NCI-H1417 treated with DMSO at 0.1 percent for 48 hours (cell line): ENCODE measurements at regions not wholly inside any gene's neighbourhood (a gene's known extent, or its start where the extent isn't known, plus 50 kb on each side); places are given as distances from the start of the nearest gene placed in this dataset.
"Not testable (repeated sequence)": the region's sequence is repeated elsewhere in the genome, so short reads cannot be mapped to it uniquely, and the experiment has no call there.

Experiments
- DNase-seq: peaks from one replicate; lab custom pipeline; 2025; lab: John Stamatoyannopoulos, UW

- DNase-seq: no peak
Observed at GRCh38 chr18:26650310-26651268, 102.2 kb upstream of the KCTD1 start.

GRCh38 chr18:26649193-26649543, 100.8 kb upstream of the KCTD1 start:
- no peak for DNase-seq

GRCh38 chr18:26648509-26649192, 100.3 kb upstream of the KCTD1 start:
- DNase-seq: no peak

- no peak for DNase-seq
Observed at GRCh38 chr18:26646901-26647300, 98.5 kb upstream of the KCTD1 start.

GRCh38 chr18:26642440-26643348, 94.3 kb upstream of the KCTD1 start:
- no peak for DNase-seq

- no peak for DNase-seq
Observed at GRCh38 chr18:26640541-26640940, 92.2 kb upstream of the KCTD1 start.

GRCh38 chr18:26639149-26639548, 90.8 kb upstream of the KCTD1 start:
- DNase-seq: no peak

GRCh38 chr18:26637983-26638382, 89.6 kb upstream of the KCTD1 start:
- no peak for DNase-seq

- DNase-seq: no peak
Observed at GRCh38 chr18:26637324-26637723, 89.0 kb upstream of the KCTD1 start.

GRCh38 chr18:26635466-26635865, 87.1 kb upstream of the KCTD1 start:
- no peak for DNase-seq

- no peak for DNase-seq
Observed at GRCh38 chr18:26634631-26635030, 86.3 kb upstream of the KCTD1 start.

- no peak for DNase-seq
Observed at GRCh38 chr18:26631135-26631534, 82.8 kb upstream of the KCTD1 start.

GRCh38 chr18:26630596-26630995, 82.2 kb upstream of the KCTD1 start:
- DNase-seq: no peak

GRCh38 chr18:26628017-26628416, 79.7 kb upstream of the KCTD1 start:
- DNase-seq: no peak

- DNase-seq: no peak
Observed at GRCh38 chr18:26624443-26624842, 76.1 kb upstream of the KCTD1 start.

- DNase-seq: not testable (repeated sequence)
Observed at GRCh38 chr18:26623314-26623713, 75.0 kb upstream of the KCTD1 start.

- DNase-seq: no peak
Observed at GRCh38 chr18:26621161-26622026, 73.0 kb upstream of the KCTD1 start.

- DNase-seq: no peak
Observed at GRCh38 chr18:26619350-26619749, 71.0 kb upstream of the KCTD1 start.

- peak; percentile 11 for DNase-seq
Observed at GRCh38 chr18:26618135-26618534, 69.8 kb upstream of the KCTD1 start.

- no peak for DNase-seq
Observed at GRCh38 chr18:26617151-26617554, 68.8 kb upstream of the KCTD1 start.

- DNase-seq: no peak
Observed at GRCh38 chr18:26614374-26614773, 66.0 kb upstream of the KCTD1 start.
